ENCODE measurements at regions not wholly inside any gene's neighbourhood (a gene's known extent, or its start where the extent isn't known, plus 50 kb on each side); places are given as distances from the start of the nearest gene placed in this dataset.
"Not testable (repeated sequence)": the region's sequence is repeated elsewhere in the genome, so short reads cannot be mapped to it uniquely, and the experiment has no call there.

DNA sequence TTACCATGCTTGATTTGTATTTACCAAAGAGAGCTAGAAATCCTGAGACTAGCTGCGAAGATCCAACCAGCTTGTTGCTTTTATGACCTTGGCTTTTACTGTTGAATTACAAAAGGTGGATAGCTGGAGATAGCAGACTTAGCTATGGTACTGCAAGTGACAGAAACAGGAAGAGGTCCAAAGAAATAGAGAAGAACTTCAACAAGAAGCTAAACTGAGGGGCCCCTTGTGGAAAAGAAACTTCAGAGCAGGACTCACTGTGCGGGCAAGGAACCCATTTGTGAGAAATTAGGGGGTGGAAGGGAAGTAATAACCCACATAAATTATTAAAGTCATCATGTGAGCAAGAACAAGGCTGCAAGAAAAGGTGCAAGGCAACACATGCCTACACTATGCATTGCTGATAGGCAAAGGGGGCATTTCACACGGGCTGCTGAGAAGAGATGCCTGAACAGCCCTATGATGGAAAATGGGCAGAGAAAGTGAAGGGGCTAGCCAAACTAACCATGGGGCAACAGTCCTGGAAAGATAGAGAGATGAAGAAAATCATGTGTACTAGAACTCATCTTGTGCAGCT is 116.6 kb upstream of the PRDX6 start:
- no peaks in the 10 kb centered on the region for H3K4me1 ChIP-seq
- H3K27me3 ChIP-seq (ENCODE audit: low read depth), result no peaks in the 10 kb centered on the region
- TF ChIP-seq, protein P1, sequence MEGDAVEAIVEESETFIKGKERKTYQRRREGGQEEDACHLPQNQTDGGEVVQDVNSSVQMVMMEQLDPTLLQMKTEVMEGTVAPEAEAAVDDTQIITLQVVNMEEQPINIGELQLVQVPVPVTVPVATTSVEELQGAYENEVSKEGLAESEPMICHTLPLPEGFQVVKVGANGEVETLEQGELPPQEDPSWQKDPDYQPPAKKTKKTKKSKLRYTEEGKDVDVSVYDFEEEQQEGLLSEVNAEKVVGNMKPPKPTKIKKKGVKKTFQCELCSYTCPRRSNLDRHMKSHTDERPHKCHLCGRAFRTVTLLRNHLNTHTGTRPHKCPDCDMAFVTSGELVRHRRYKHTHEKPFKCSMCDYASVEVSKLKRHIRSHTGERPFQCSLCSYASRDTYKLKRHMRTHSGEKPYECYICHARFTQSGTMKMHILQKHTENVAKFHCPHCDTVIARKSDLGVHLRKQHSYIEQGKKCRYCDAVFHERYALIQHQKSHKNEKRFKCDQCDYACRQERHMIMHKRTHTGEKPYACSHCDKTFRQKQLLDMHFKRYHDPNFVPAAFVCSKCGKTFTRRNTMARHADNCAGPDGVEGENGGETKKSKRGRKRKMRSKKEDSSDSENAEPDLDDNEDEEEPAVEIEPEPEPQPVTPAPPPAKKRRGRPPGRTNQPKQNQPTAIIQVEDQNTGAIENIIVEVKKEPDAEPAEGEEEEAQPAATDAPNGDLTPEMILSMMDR (IDR thresholded peaks at IDR 0.05; ENCODE audit: borderline replicate concordance), result no peak
- H3K27ac ChIP-seq (replicated peaks), result no peak overlapping the region
- H3K4me3 ChIP-seq, result no peak overlapping the region
- intact Hi-C loops (cut with micrococcal nuclease), result no loop called here
- no peaks in the 10 kb centered on the region for H3K36me3 ChIP-seq
- H3K9me3 ChIP-seq (replicated peaks), result no peaks in the 10 kb centered on the region
- DNase-seq, result no peak

DNA sequence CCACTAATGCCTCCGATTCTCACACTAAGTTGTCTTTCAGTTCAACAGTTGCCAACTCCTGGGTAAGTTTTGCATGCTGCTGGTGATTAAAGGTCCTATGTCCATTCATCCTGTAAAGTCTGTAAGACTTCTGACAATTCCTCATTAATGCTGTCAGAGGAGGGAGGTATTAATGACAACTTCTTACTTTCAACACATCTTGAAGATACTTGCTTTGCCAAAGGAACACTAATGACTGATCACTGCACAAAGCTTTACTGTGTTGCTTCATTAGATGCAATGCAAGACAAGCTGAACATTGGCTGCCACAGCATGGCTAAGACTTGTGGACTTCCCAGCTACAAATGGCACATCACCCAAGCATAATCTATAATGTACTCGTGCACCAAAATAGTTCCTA is 114.6 kb upstream of the PRDX6 start:
- Histone ChIP-seq H3K27me3 (ENCODE audit: low read depth) (no peaks in the 10 kb centered on the region), H3K4me3 (no peak overlapping the region), H3K9me3 (replicated peaks) (no peaks in the 10 kb centered on the region), H3K27ac (replicated peaks) (no peak overlapping the region), H3K36me3 (no peaks in the 10 kb centered on the region), H3K4me1 (no peaks in the 10 kb centered on the region)
- TF ChIP-seq, protein P1 (IDR thresholded peaks at IDR 0.05; ENCODE audit: borderline replicate concordance), result no peak
- DNase-seq, result no peak
- intact Hi-C loops (cut with micrococcal nuclease), result no loop called here

DNA sequence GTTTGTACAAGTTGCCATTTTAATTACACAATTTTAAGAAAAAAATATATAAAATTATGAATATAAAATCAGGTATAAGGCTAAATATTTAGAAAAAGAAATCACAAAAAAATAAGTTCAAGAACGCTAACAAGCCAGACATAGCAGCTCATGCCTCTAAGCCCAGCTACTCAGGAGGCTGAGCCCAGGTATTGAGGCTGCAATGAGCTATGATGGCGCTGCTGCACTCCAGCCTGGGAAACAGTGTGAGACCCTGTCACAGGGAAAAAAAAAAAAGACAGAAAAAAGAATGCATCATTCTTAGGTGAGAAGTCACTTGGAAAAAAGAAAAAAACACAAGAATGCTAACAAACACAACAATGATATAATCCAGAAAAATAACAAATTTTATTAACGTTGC is 112.3 kb upstream of the PRDX6 start:
- intact Hi-C loops (cut with micrococcal nuclease), result no loop called here

DNA sequence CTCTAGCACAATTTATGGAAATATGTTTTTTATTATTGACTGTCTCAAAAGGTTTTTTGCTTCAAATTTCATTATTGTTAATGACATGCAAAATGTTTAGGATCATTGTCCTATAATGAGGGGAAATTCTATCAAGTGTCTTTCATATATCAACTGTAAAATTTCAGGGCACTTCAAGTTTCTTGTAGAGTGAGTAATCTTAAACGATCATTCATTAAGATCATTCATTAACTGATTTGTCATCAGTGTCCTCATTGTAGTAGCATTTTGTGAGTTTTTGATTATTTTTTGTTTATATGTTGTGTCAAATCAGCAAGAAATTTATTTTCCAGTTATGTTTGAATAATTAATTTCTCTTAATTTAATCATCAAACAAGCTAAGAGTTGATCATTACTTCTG is 111.8 kb upstream of the PRDX6 start:
- Histone ChIP-seq H3K27ac (replicated peaks) (no peak overlapping the region), H3K9me3 (replicated peaks) (peaks cover 6% of the 10 kb centered on the region), H3K27me3 (ENCODE audit: low read depth) (no peaks in the 10 kb centered on the region), H3K4me1 (no peaks in the 10 kb centered on the region), H3K4me3 (no peak overlapping the region), H3K36me3 (no peaks in the 10 kb centered on the region)
- TF ChIP-seq, protein P1 (IDR thresholded peaks at IDR 0.05; ENCODE audit: borderline replicate concordance), result no peak
- intact Hi-C loops (cut with micrococcal nuclease), result no loop called here
- no peak for DNase-seq

More for the DNA sequence above, 112.3 kb upstream of the PRDX6 start:
- no peak overlapping the region for H3K4me3 ChIP-seq
- no peak overlapping the region for H3K27ac ChIP-seq (replicated peaks)
- no peaks in the 10 kb centered on the region for H3K27me3 ChIP-seq (ENCODE audit: low read depth)
- no peaks in the 10 kb centered on the region for H3K4me1 ChIP-seq
- no peaks in the 10 kb centered on the region for H3K36me3 ChIP-seq
- H3K9me3 ChIP-seq (replicated peaks), result peaks cover 6% of the 10 kb centered on the region
- DNase-seq, result no peak
- TF ChIP-seq, protein P1 (IDR thresholded peaks at IDR 0.05; ENCODE audit: borderline replicate concordance), result no peak

DNA sequence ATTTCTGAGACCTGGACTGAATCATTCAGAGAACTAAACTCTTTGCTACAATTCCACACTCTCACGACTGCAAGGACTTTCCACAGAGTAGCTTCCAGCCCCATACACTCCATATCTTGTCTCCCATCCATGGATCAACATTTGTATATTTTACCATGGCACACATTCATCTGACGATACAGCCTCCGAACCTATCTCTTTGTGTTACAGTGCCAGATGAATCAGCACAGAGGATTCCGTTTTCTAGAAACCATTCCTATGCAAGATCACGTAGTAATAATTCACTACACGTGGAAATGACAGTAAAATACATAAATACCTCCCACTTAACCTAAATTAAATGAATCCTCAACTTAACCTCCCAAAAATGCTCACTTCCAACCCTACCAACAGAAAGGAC is 110.0 kb upstream of the PRDX6 start:
- no peak overlapping the region for H3K27ac ChIP-seq (replicated peaks)
- no peak for DNase-seq
- intact Hi-C loops (cut with micrococcal nuclease), result no loop called here
- H3K9me3 ChIP-seq (replicated peaks), result peaks cover 6% of the 10 kb centered on the region
- TF ChIP-seq, protein P1 (IDR thresholded peaks at IDR 0.05; ENCODE audit: borderline replicate concordance), result no peak
- no peaks in the 10 kb centered on the region for H3K27me3 ChIP-seq (ENCODE audit: low read depth)
- no peak overlapping the region for H3K4me3 ChIP-seq
- H3K36me3 ChIP-seq, result no peaks in the 10 kb centered on the region
- H3K4me1 ChIP-seq, result no peaks in the 10 kb centered on the region

DNA sequence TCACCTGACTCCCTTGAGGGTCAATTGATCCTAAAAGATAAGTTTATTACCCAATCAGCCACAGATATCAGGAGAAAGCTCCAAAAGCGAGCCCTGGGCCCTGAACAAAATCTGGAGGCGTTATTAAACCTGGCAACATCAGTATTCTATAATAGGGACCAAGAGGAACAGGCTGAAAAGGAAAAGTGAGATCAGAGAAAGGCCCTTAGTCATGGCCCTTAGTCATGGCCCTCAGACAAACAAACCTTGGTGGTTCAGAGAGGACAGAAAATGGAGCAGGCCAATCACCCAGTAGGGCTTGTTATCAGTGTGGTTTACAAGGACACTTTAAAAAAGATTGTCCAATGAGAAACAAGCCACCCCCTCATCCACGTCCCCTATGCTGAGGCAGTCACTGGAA is 106.5 kb upstream of the PRDX6 start:
- H3K27ac ChIP-seq (replicated peaks); H3K27me3 ChIP-seq (ENCODE audit: low read depth); H3K9me3 ChIP-seq (replicated peaks); intact Hi-C loops (cut with micrococcal nuclease); H3K4me3 ChIP-seq; DNase-seq; H3K4me1 ChIP-seq; H3K36me3 ChIP-seq: not testable (repeated sequence)

DNA sequence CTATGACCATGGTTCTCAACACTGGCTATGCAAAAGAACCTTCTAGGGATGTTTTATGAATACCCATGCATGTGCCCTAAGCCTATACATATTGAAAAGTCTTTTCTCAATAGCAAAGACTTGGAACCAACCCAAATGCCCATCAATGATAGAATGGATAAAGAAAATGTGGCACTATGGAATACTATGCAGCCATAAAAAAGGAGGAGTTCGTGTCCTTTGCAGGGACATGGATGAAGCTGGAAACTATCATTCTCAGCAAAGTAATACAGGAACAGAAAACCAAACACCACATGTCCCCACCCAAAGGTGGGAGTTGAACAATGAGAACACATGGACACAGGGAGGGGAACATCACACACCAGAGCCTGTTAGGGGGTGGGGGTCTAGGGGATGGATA is 101.1 kb upstream of the PRDX6 start:
- H3K27me3 ChIP-seq (ENCODE audit: low read depth); H3K4me1 ChIP-seq; DNase-seq; H3K27ac ChIP-seq (replicated peaks); intact Hi-C loops (cut with micrococcal nuclease); H3K9me3 ChIP-seq (replicated peaks); H3K36me3 ChIP-seq; H3K4me3 ChIP-seq: not testable (repeated sequence)

All from left ventricle myocardium inferior (tissue), 1 donor.